Endothelial cell of umbilical vein (primary cell): ENCODE measurements at regions not wholly inside any gene's neighbourhood (a gene's known extent, or its start where the extent isn't known, plus 50 kb on each side); places are given as distances from the start of the nearest gene placed in this dataset.

Experiments used
- CTCF ChIP-seq, 2 donors: IDR thresholded peaks; 1 replicate in 1 of 2; 2 replicates in 1 of 2; pipeline ENCODE4 v1.5.1; 2011; ENCODE audit warnings: low read length in 2 of 2, mild to moderate bottlenecking in 2 of 2, moderate library complexity in 2 of 2, control low read depth in 1 of 2, inconsistent platforms in 1 of 2, low read depth in 1 of 2; ENCODE audit not compliant: insufficient read depth in 1 of 2; ENCODE audit errors: extremely low read depth in 1 of 2
- EZH2 ChIP-seq: IDR thresholded peaks from 2 replicates; pipeline ENCODE4 v1.6.1; 2012; ENCODE audit warnings: borderline replicate concordance, low read depth, mild to moderate bottlenecking, moderate library complexity, low read length, inconsistent platforms; ENCODE audit not compliant: severe bottlenecking
- MYC ChIP-seq: IDR thresholded peaks from one replicate; pipeline ENCODE4 v1.6.1; 2011; ENCODE audit warnings: mild to moderate bottlenecking, low read depth, low read length
- POLR2A ChIP-seq: IDR thresholded peaks from 2 replicates; pipeline ENCODE4 v1.6.1; 2012; ENCODE audit warnings: low read depth, mild to moderate bottlenecking, control low read depth, low read length
- POLR2AphosphoS5 ChIP-seq: IDR thresholded peaks from 2 replicates; pipeline ENCODE4 v1.6.1; 2012; ENCODE audit warnings: low read depth, mild to moderate bottlenecking, control low read depth, low read length, moderate library complexity; ENCODE audit not compliant: insufficient read depth
- TF ChIP-seq, protein P1 (sequence below): IDR thresholded peaks from 2 replicates; pipeline ENCODE4 v1.6.1; 2011; ENCODE audit not compliant: insufficient read depth, insufficient read length

- TF ChIP-seq POLR2AphosphoS5 (no peak), MYC (no peak), CTCF (IDR thresholded peaks at IDR 0.05; ENCODE audit: extremely low read depth in 1 of 2, insufficient read depth in 1 of 2, low read depth in 1 of 2, low read length in 2 of 2) (no peak), EZH2 (no peak), POLR2A (no peak)
- TF ChIP-seq, protein P1, sequence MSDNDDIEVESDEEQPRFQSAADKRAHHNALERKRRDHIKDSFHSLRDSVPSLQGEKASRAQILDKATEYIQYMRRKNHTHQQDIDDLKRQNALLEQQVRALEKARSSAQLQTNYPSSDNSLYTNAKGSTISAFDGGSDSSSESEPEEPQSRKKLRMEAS = no peak
These were observed 174.9 kb upstream of the TRIM24 start for GRCh38 chr7:138285129-138285528.
